OCI-LY1 (cell line): ENCODE measurements at regions not wholly inside any gene's neighbourhood (a gene's known extent, or its start where the extent isn't known, plus 50 kb on each side); places are given as distances from the start of the nearest gene placed in this dataset.

Source experiments
- EZH2 ChIP-seq: fragments of 200-600 bp; sonication (generic), shearing (Covaris generic); IDR thresholded peaks from 2 replicates; pipeline ENCODE4 v1.8.0; 2017; ENCODE audit warnings: borderline replicate concordance, mixed run types, mild to moderate bottlenecking, antibody characterized with exemption, low read length, moderate library complexity, mixed read lengths
- TF ChIP-seq, protein P1 (sequence below): fragments of 200-600 bp; sonication (generic), shearing (Covaris generic); IDR thresholded peaks from 2 replicates; pipeline ENCODE4 v1.5.1; 2017; ENCODE audit warnings: mild to moderate bottlenecking, antibody characterized with exemption, low read length, moderate library complexity, mixed read lengths

DNA sequence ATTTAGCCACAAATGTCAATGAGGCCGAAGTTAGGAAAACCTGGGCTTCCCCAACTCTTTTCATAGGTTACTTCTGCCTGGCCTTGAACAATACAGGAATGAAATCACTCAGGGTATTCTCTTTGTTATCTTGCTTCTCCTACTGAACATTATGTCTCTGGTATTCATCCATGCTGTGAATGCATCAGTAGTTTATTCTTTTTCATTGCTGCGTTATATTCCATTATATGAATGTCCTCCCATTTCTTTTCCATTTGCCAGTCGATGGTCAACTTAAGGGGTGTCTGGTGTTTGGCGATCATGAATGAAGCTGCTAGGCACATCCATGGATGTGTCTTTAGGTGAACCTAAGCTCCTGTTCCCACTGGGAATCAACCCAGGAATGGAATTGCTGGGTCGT, 128.3 kb downstream of the CRLF3 start:
- TF ChIP-seq, protein P1, sequence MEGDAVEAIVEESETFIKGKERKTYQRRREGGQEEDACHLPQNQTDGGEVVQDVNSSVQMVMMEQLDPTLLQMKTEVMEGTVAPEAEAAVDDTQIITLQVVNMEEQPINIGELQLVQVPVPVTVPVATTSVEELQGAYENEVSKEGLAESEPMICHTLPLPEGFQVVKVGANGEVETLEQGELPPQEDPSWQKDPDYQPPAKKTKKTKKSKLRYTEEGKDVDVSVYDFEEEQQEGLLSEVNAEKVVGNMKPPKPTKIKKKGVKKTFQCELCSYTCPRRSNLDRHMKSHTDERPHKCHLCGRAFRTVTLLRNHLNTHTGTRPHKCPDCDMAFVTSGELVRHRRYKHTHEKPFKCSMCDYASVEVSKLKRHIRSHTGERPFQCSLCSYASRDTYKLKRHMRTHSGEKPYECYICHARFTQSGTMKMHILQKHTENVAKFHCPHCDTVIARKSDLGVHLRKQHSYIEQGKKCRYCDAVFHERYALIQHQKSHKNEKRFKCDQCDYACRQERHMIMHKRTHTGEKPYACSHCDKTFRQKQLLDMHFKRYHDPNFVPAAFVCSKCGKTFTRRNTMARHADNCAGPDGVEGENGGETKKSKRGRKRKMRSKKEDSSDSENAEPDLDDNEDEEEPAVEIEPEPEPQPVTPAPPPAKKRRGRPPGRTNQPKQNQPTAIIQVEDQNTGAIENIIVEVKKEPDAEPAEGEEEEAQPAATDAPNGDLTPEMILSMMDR: no peak
- TF ChIP-seq EZH2: no peak
